ENCODE measurements at regions not wholly inside any gene's neighbourhood (a gene's known extent, or its start where the extent isn't known, plus 50 kb on each side); places are given as distances from the start of the nearest gene placed in this dataset.

DNA sequence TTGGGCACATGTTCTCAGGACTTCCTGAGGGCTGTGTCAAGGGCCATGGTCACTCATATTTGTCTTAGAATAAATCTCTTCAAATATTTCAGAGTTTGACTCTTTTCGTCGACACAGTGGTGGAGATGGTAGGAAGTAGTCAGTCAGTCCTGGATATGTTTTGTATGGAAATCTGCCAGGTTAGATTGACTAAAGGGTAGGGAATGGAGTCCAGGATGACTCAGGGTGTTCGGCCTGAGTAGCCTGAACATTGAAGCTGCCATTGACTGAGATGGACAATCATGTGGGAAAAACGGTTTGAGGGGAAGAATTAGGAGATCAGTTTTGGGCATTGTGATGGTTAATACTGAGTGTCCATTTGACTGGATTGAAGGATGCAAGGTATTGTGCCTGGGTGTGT, 177.1 kb upstream of the CENPE start:
- Histone ChIP-seq H3K9me3 (no peaks in the 10 kb centered on the region), H3K4me1 (no peaks in the 10 kb centered on the region), H3K36me3 (no peaks in the 10 kb centered on the region), H3K4me3 (no peak overlapping the region), H3K27me3 (no peaks in the 10 kb centered on the region), H3K27ac (no peak overlapping the region)
- WGBS, 5 donors: 88 to 93% (median 90%) methylated on average over 4 of the region's 4 CpGs
- TF ChIP-seq POLR2AphosphoS5 (IDR thresholded peaks at IDR 0.05) (no peak), CTCF (IDR thresholded peaks at IDR 0.05) (no peak), POLR2A (IDR thresholded peaks at IDR 0.05) (no peak), EP300 (IDR thresholded peaks at IDR 0.05) (no peak)
- intact Hi-C loops (cut with DNase I; ENCODE audit: low total_unique reads): no loop called here
- DNase-seq: no peak

DNA sequence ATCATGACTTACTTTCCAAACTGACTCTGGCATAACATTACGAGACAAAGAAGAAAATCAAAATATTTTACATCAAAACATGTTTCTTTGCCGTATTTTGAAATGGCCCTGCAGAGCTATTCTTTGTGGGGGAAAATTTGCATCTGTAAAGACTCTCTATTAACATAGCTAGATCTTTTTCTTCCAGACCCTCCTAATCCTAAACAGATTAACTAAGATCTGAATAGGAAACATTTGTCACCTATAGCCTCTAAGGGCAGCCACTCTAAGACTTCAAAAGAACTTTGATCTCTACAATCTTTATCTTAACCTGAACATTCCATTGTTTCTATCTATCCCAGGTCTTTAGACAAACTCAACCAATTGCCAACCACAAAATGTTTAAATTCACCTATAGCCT, 176.6 kb upstream of the CENPE start:
- no peaks in the 10 kb centered on the region for H3K36me3 ChIP-seq
- H3K9me3 ChIP-seq: no peaks in the 10 kb centered on the region
- no peaks in the 10 kb centered on the region for H3K27me3 ChIP-seq
- H3K27ac ChIP-seq: no peak overlapping the region
- no peak overlapping the region for H3K4me3 ChIP-seq
- 66 to 92% (median 84%) methylated on average over 2 of the region's 2 CpGs for WGBS, 5 donors
- H3K4me1 ChIP-seq: no peaks in the 10 kb centered on the region
- no peak for DNase-seq
- no peak for TF ChIP-seq POLR2A (IDR thresholded peaks at IDR 0.05)
- TF ChIP-seq POLR2AphosphoS5 (IDR thresholded peaks at IDR 0.05): no peak
- TF ChIP-seq CTCF (IDR thresholded peaks at IDR 0.05): no peak
- TF ChIP-seq EP300 (IDR thresholded peaks at IDR 0.05): no peak
- intact Hi-C loops (cut with DNase I; ENCODE audit: low total_unique reads): no loop called here

- no peak for TF ChIP-seq POLR2AphosphoS5 (IDR thresholded peaks at IDR 0.05)
- TF ChIP-seq CTCF (IDR thresholded peaks at IDR 0.05): no peak
- TF ChIP-seq EP300 (IDR thresholded peaks at IDR 0.05): no peak
- no peak for TF ChIP-seq POLR2A (IDR thresholded peaks at IDR 0.05)
- H3K27me3 ChIP-seq: no peaks in the 10 kb centered on the region
- no peaks in the 10 kb centered on the region for H3K4me1 ChIP-seq
- H3K9me3 ChIP-seq: no peaks in the 10 kb centered on the region
- H3K27ac ChIP-seq: no peak overlapping the region
- intact Hi-C loops (cut with DNase I; ENCODE audit: low total_unique reads): no loop called here
- no peaks in the 10 kb centered on the region for H3K36me3 ChIP-seq
- no peak for DNase-seq
- no peak overlapping the region for H3K4me3 ChIP-seq
- WGBS, 5 donors: 87 to 97% (median 89%) methylated on average over 1 of the region's 1 CpG
Observed at GRCh38 chr4:103374306-103374705, 176.2 kb upstream of the CENPE start.

DNA sequence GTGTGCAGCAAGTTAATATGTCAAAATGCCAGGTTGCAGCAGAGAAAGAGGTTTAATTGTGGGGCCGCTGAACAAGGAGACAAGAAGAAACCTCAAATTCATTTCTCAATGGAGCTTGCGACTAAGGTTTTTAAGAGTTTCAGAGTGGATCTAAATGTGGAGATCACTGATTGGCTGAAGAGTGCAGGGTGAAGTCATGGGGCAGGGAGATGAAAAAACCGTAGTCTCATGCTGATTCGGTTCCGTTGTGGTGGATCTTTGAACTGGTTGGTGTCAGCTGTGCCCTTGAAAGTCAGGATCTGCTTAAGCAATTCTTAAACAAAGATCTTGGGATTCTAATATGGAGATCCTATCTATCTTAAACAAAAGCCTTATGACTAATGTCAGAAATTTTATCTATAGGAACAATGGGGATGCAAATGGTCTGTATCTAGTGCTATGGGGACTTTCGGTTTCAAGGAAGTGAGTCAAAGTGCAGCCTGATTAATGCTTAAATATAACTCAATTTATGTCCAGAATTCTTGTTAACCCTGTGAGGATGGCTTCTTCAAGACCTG, 173.9 kb upstream of the CENPE start:
- no peak overlapping the region for H3K27ac ChIP-seq
- H3K36me3 ChIP-seq: no peaks in the 10 kb centered on the region
- H3K27me3 ChIP-seq: no peaks in the 10 kb centered on the region
- no peaks in the 10 kb centered on the region for H3K9me3 ChIP-seq
- intact Hi-C loops (cut with DNase I; ENCODE audit: low total_unique reads): no loop called here
- H3K4me3 ChIP-seq: no peak overlapping the region
- TF ChIP-seq EP300 (IDR thresholded peaks at IDR 0.05) (no peak), CTCF (IDR thresholded peaks at IDR 0.05) (no peak), POLR2AphosphoS5 (IDR thresholded peaks at IDR 0.05) (no peak), POLR2A (IDR thresholded peaks at IDR 0.05) (no peak)
- WGBS, 5 donors: 82 to 88% (median 87%) methylated on average over 6 of the region's 6 CpGs
- no peak for DNase-seq
- no peaks in the 10 kb centered on the region for H3K4me1 ChIP-seq

Measured in stomach (tissue), 8 donors.